ENCODE measurements at regions not wholly inside any gene's neighbourhood (a gene's known extent, or its start where the extent isn't known, plus 50 kb on each side); places are given as distances from the start of the nearest gene placed in this dataset.

GRCh38 chr2:11042841-11043240, 112.4 kb upstream of the SLC66A3 start:
- no peak for TF ChIP-seq CTCF (IDR thresholded peaks at IDR 0.05)
- no peak for TF ChIP-seq POLR2A (IDR thresholded peaks at IDR 0.05)
- no peak for TF ChIP-seq POLR2AphosphoS5 (IDR thresholded peaks at IDR 0.05; ENCODE audit: insufficient read depth in 1 of 2, low read depth in 1 of 2)
